ENCODE measurements at regions not wholly inside any gene's neighbourhood (a gene's known extent, or its start where the extent isn't known, plus 50 kb on each side); places are given as distances from the start of the nearest gene placed in this dataset.

GRCh38 chr12:85405262-85405661, 125.2 kb downstream of the ALX1 start:
- H3K9me3 ChIP-seq, result no peaks in the 10 kb centered on the region
- no peaks in the 10 kb centered on the region for H3K4me1 ChIP-seq
- H3K4me3 ChIP-seq, result no peak overlapping the region
- DNase-seq, result no peak
- no peaks in the 10 kb centered on the region for H3K27me3 ChIP-seq
- intact Hi-C loops (cut with DNase I), result no loop called here
- no peak for ATAC-seq
- no peak for TF ChIP-seq CTCF (IDR thresholded peaks at IDR 0.05)
- no peak overlapping the region for H3K27ac ChIP-seq
- H3K36me3 ChIP-seq, result no peaks in the 10 kb centered on the region

GRCh38 chr12:85405781-85406522, 125.9 kb downstream of the ALX1 start:
- DNase-seq (peak in 1 of 4 donors; percentile 10), ATAC-seq (no peak)
- Histone ChIP-seq H3K27me3 (no peaks in the 10 kb centered on the region), H3K4me3 (no peak overlapping the region), H3K4me1 (no peaks in the 10 kb centered on the region), H3K36me3 (no peaks in the 10 kb centered on the region), H3K27ac (no peak overlapping the region), H3K9me3 (no peaks in the 10 kb centered on the region)
- intact Hi-C loops (cut with DNase I), result no loop called here
- no peak for TF ChIP-seq CTCF (IDR thresholded peaks at IDR 0.05)

- Histone ChIP-seq H3K27ac (no peak overlapping the region), H3K4me1 (no peaks in the 10 kb centered on the region), H3K27me3 (no peaks in the 10 kb centered on the region), H3K4me3 (no peak overlapping the region), H3K36me3 (no peaks in the 10 kb centered on the region), H3K9me3 (no peaks in the 10 kb centered on the region)
- intact Hi-C loops (cut with DNase I), result no loop called here
- ATAC-seq, result no peak
- no peak for DNase-seq
- no peak for TF ChIP-seq CTCF (IDR thresholded peaks at IDR 0.05)
Measured at GRCh38 chr12:85413266-85413665, 133.2 kb downstream of the ALX1 start.

- TF ChIP-seq CTCF (IDR thresholded peaks at IDR 0.05), result no peak
- Histone ChIP-seq H3K27me3 (no peaks in the 10 kb centered on the region), H3K9me3 (no peaks in the 10 kb centered on the region), H3K36me3 (no peaks in the 10 kb centered on the region), H3K4me3 (no peak overlapping the region), H3K27ac (no peak overlapping the region), H3K4me1 (no peaks in the 10 kb centered on the region)
- DNase-seq, result no peak
- intact Hi-C loops (cut with DNase I), result no loop called here
- no peak for ATAC-seq
Measured at GRCh38 chr12:85422762-85423161, 142.7 kb downstream of the ALX1 start.

GRCh38 chr12:85423947-85424346, 143.9 kb downstream of the ALX1 start:
- ATAC-seq (no peak), DNase-seq (no peak)
- intact Hi-C loops (cut with DNase I), result no loop called here
- Histone ChIP-seq H3K4me3 (no peak overlapping the region), H3K27ac (no peak overlapping the region), H3K36me3 (no peaks in the 10 kb centered on the region), H3K27me3 (no peaks in the 10 kb centered on the region), H3K9me3 (no peaks in the 10 kb centered on the region), H3K4me1 (no peaks in the 10 kb centered on the region)
- TF ChIP-seq CTCF (IDR thresholded peaks at IDR 0.05), result no peak
